Caco-2 (cell line): ENCODE measurements at regions not wholly inside any gene's neighbourhood (a gene's known extent, or its start where the extent isn't known, plus 50 kb on each side); places are given as distances from the start of the nearest gene placed in this dataset.
A peak's percentile ranks its signal among the peaks of the same experiment; 100 is the strongest.

ENCODE experiments used
- BruUV-seq: library from RNA; stranded (reverse); fragments of 400-500 nt; replicated peaks from 2 replicates; lab custom pipeline; 2021; lab: Mats Ljungman, UMichigan
- CTCF ChIA-PET: fragments of 300-600 bp; sonication (Branson Sonifier 250); formaldehyde crosslinking; loops from one replicate; lab custom pipeline; 2022; ENCODE audit warnings: antibody characterized with exemption; lab: Charles Lee
- POLR2A ChIA-PET: fragments of 300-600 bp; sonication (Branson Sonifier 250); formaldehyde crosslinking; loops from one replicate; lab custom pipeline; 2022; ENCODE audit warnings: antibody characterized with exemption; lab: Charles Lee
- DNase-seq, 2 experiments: peaks; one replicate each; pipeline versions ENCODE4 v3.0.0 to v3.0.0-alpha.2; 2020 to 2022
- H3K27me3 ChIP-seq: replicated peaks from 2 replicates; pipeline ENCODE4 v1.6.0; 2011; ENCODE audit warnings: low read length; ENCODE audit not compliant: control insufficient read depth, insufficient read depth
- H3K36me3 ChIP-seq: 2 replicates; pipeline ENCODE4 v1.5.1; 2011; ENCODE audit warnings: low read length; ENCODE audit not compliant: control insufficient read depth, insufficient read depth
- H3K4me1 ChIP-seq: fragments of 250-450 bp; sonication (Bioruptor Pico); 2 replicates; pipeline ENCODE4 v1.5.1; 2020; ENCODE audit warnings: mild to moderate bottlenecking
- H3K4me3 ChIP-seq: 2 replicates; pipeline ENCODE4 v1.5.1; 2011; ENCODE audit warnings: low read depth, mild to moderate bottlenecking, control low read depth, low read length
- H3K9me3 ChIP-seq: fragments of 250-450 bp; sonication (Bioruptor Pico); 2 replicates; pipeline ENCODE4 v1.5.1; 2020; ENCODE audit warnings: mild to moderate bottlenecking, moderate library complexity
- H3K27ac Mint-ChIP-seq: one replicate; pipeline ENCODE4 v1.8.0; 2022; ENCODE audit warnings: mixed read lengths; ENCODE audit not compliant: unreplicated experiment
- H3K27me3 Mint-ChIP-seq: one replicate; pipeline ENCODE4 v1.8.0; 2022; ENCODE audit warnings: mixed read lengths; ENCODE audit not compliant: insufficient read depth, unreplicated experiment
- H3K36me3 Mint-ChIP-seq: one replicate; pipeline ENCODE4 v1.8.0; 2022; ENCODE audit warnings: mild to moderate bottlenecking, mixed read lengths; ENCODE audit not compliant: insufficient read depth, unreplicated experiment
- H3K4me1 Mint-ChIP-seq: one replicate; pipeline ENCODE4 v1.8.0; 2022; ENCODE audit warnings: low read depth, mixed read lengths; ENCODE audit not compliant: unreplicated experiment
- H3K4me3 Mint-ChIP-seq: one replicate; pipeline ENCODE4 v1.8.0; 2022; ENCODE audit warnings: mild to moderate bottlenecking, moderate library complexity, mixed read lengths; ENCODE audit not compliant: unreplicated experiment
- H3K9me3 Mint-ChIP-seq: one replicate; pipeline ENCODE4 v1.8.0; 2022; ENCODE audit warnings: mixed read lengths; ENCODE audit not compliant: unreplicated experiment
- intact Hi-C: fragments of 100-400 bp; cut with micrococcal nuclease; formaldehyde crosslinking; loops from one replicate; pipeline ENCODE4 v1.10.0; 2022; ENCODE audit not compliant: unreplicated experiment
- TF ChIP-seq, protein P1 (sequence below), 2 experiments: fragments of 200-600 bp in 1 of 2; IDR thresholded peaks; 1 replicate in 1 of 2; 2 replicates in 1 of 2; pipeline versions ENCODE4 v1.5.1 to v1.8.0; 2011 to 2022; ENCODE audit warnings: antibody characterized with exemption in 1 of 2, control low read depth in 1 of 2, inconsistent platforms in 1 of 2, low read depth in 1 of 2, low read length in 1 of 2, mild to moderate bottlenecking in 1 of 2, moderate library complexity in 1 of 2; ENCODE audit not compliant: insufficient read depth in 1 of 2, severe bottlenecking in 1 of 2, unreplicated experiment in 1 of 2

DNA sequence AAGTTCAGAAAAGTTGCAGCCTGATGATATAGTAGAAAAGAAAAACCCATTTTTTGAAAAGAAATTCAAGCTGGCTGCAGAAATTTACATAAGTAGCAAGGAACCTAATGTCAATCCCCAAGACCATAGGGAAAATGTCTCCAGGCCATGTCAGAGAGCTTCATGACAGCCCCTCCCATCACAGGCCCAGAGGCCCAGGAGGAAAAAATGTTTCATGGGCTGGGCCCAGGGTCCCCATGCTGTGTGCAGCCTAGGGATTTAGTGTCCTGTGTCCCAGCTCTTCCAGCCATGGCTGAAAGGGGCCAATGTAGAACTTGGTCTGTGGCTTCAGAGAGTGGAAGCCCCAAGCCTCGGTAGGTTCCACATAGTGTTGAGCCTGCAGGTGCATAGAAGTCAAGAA lies 220.3 kb downstream of the CSNK1G3 start:
- CTCF ChIA-PET, result no interaction called here
- no TSS peak for BruUV-seq
- Mint-ChIP-seq H3K4me3 (no peak overlapping the region), H3K4me1 (no peaks in the 10 kb centered on the region), H3K36me3 (no peaks in the 10 kb centered on the region), H3K9me3 (peaks cover 61% of the 10 kb centered on the region), H3K27ac (no peak overlapping the region), H3K27me3 (peaks cover 3% of the 10 kb centered on the region)
- TF ChIP-seq, protein P1, sequence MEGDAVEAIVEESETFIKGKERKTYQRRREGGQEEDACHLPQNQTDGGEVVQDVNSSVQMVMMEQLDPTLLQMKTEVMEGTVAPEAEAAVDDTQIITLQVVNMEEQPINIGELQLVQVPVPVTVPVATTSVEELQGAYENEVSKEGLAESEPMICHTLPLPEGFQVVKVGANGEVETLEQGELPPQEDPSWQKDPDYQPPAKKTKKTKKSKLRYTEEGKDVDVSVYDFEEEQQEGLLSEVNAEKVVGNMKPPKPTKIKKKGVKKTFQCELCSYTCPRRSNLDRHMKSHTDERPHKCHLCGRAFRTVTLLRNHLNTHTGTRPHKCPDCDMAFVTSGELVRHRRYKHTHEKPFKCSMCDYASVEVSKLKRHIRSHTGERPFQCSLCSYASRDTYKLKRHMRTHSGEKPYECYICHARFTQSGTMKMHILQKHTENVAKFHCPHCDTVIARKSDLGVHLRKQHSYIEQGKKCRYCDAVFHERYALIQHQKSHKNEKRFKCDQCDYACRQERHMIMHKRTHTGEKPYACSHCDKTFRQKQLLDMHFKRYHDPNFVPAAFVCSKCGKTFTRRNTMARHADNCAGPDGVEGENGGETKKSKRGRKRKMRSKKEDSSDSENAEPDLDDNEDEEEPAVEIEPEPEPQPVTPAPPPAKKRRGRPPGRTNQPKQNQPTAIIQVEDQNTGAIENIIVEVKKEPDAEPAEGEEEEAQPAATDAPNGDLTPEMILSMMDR (IDR thresholded peaks at IDR 0.05; ENCODE audit: insufficient read depth in 1 of 2, low read depth in 1 of 2, low read length in 1 of 2, severe bottlenecking in 1 of 2, unreplicated experiment in 1 of 2), result no peak
- no peak overlapping the region for H3K4me3 ChIP-seq
- H3K4me1 ChIP-seq, result no peaks in the 10 kb centered on the region
- H3K9me3 ChIP-seq, result peaks cover 9% of the 10 kb centered on the region; the same call in 1 of the 2 replicates
- H3K27me3 ChIP-seq, result no peaks in the 10 kb centered on the region
- H3K36me3 ChIP-seq, result no peaks in the 10 kb centered on the region
- POLR2A ChIA-PET, result no interaction called here
- intact Hi-C loops, result no loop called here
- peak in 1 of 2 experiments; percentile 8 for DNase-seq

- no peak for DNase-seq
- H3K27me3 ChIP-seq, result no peaks in the 10 kb centered on the region
- Mint-ChIP-seq H3K4me3 (no peak overlapping the region), H3K9me3 (peaks cover 6% of the 10 kb centered on the region), H3K4me1 (no peaks in the 10 kb centered on the region), H3K36me3 (no peaks in the 10 kb centered on the region), H3K27me3 (peaks cover 2% of the 10 kb centered on the region), H3K27ac (no peak overlapping the region)
- no peak overlapping the region for H3K4me3 ChIP-seq
- CTCF ChIA-PET, result no interaction called here
- POLR2A ChIA-PET, result no interaction called here
- intact Hi-C loops, result no loop called here
- TF ChIP-seq, protein P1 (IDR thresholded peaks at IDR 0.05; ENCODE audit: insufficient read depth in 1 of 2, low read depth in 1 of 2, low read length in 1 of 2, severe bottlenecking in 1 of 2, unreplicated experiment in 1 of 2), result no peak
- no TSS peak for BruUV-seq
- H3K36me3 ChIP-seq, result no peaks in the 10 kb centered on the region
- H3K4me1 ChIP-seq, result no peaks in the 10 kb centered on the region
- H3K9me3 ChIP-seq, result peaks cover 5% of the 10 kb centered on the region; the same call in 1 of the 2 replicates
These were observed 210.5 kb downstream of the CSNK1G3 start for GRCh38 chr5:123722451-123722850.

DNA sequence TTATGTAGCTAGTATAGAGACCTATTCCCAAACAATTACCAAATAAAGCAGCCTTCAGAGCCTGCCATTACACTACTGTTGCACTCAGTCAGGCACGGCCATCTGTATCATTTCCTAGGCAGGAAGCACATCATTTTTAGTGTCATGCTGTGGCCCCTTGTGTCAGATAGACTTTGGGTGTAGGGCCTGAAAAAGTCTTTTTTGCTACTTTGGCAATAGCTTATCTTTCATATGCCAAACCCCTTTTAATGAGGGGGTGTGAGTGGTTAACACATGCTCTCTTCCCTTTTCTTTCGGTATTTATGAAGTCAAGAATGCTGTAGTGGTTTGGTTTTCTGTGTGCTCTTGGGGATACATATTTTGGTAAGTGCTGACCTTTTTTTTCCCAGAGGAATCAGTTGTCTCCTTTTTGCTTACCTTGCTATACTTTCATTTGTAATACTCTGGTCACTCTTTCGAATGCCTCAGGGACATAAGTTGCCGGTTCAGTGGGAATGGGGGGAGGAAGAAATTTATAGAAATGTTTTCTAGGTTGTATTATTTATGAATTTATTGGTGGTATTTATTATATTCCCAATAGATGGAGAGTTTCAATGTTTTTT lies 209.8 kb downstream of the CSNK1G3 start:
- H3K4me1 ChIP-seq, result no peaks in the 10 kb centered on the region
- Mint-ChIP-seq H3K4me1 (no peaks in the 10 kb centered on the region), H3K9me3 (no peaks in the 10 kb centered on the region), H3K36me3 (no peaks in the 10 kb centered on the region), H3K27ac (no peak overlapping the region), H3K4me3 (no peak overlapping the region), H3K27me3 (no peaks in the 10 kb centered on the region)
- no TSS peak for BruUV-seq
- TF ChIP-seq, protein P1 (IDR thresholded peaks at IDR 0.05; ENCODE audit: insufficient read depth in 1 of 2, low read depth in 1 of 2, low read length in 1 of 2, severe bottlenecking in 1 of 2, unreplicated experiment in 1 of 2), result no peak
- H3K36me3 ChIP-seq, result no peaks in the 10 kb centered on the region
- H3K9me3 ChIP-seq, result peaks cover 5% of the 10 kb centered on the region; the same call in 1 of the 2 replicates
- intact Hi-C loops, result no loop called here
- ChIA-PET CTCF (no interaction called here), POLR2A (no interaction called here)
- no peak for DNase-seq
- no peaks in the 10 kb centered on the region for H3K27me3 ChIP-seq
- no peak overlapping the region for H3K4me3 ChIP-seq
